Hepatocyte (in vitro differentiated cells): ENCODE measurements at regions not wholly inside any gene's neighbourhood (a gene's known extent, or its start where the extent isn't known, plus 50 kb on each side); places are given as distances from the start of the nearest gene placed in this dataset.

ENCODE experiments used
- DNase-seq: peaks from one replicate; pipeline ENCODE4 v3.0.0-alpha.2; 2016; ENCODE audit warnings: low spot score
- H2AFZ ChIP-seq: fragments of 200-600 bp; sonication (generic); 2 replicates; pipeline ENCODE4 v1.6.0; 2016; ENCODE audit warnings: antibody characterized with exemption, mild to moderate bottlenecking
- H3K27ac ChIP-seq: fragments of 200-600 bp; sonication (generic); 2 replicates; pipeline ENCODE4 v1.5.1; 2016; ENCODE audit warnings: mild to moderate bottlenecking
- H3K27me3 ChIP-seq: fragments of 200-600 bp; sonication (generic); 2 replicates; pipeline ENCODE4 v1.6.1; 2016
- H3K36me3 ChIP-seq: fragments of 200-600 bp; sonication (generic); replicated peaks from 2 replicates; pipeline ENCODE4 v1.5.1; 2016; ENCODE audit warnings: low read depth; ENCODE audit not compliant: insufficient read depth
- H3K4me1 ChIP-seq: fragments of 200-600 bp; sonication (generic); 2 replicates; pipeline ENCODE4 v1.5.1; 2016; ENCODE audit warnings: mild to moderate bottlenecking, moderate library complexity; ENCODE audit not compliant: insufficient read depth
- H3K4me2 ChIP-seq: fragments of 200-600 bp; sonication (generic); 2 replicates; pipeline ENCODE4 v1.6.0; 2016
- H3K4me3 ChIP-seq: fragments of 200-600 bp; sonication (generic); 2 replicates; pipeline ENCODE4 v1.5.1; 2016; ENCODE audit warnings: mild to moderate bottlenecking
- H3K79me2 ChIP-seq: fragments of 200-600 bp; sonication (generic); 2 replicates; pipeline ENCODE4 v1.6.0; 2017; ENCODE audit warnings: mild to moderate bottlenecking
- H3K9me2 ChIP-seq: fragments of 200-600 bp; sonication (generic); replicated peaks from 2 replicates; pipeline ENCODE4 v1.6.0; 2017; ENCODE audit warnings: mild to moderate bottlenecking; ENCODE audit not compliant: insufficient read depth
- H3K9me3 ChIP-seq: fragments of 200-600 bp; sonication (generic); 2 replicates; pipeline ENCODE4 v1.5.1; 2016; ENCODE audit warnings: low read depth, mild to moderate bottlenecking
- H4K20me1 ChIP-seq: fragments of 200-600 bp; sonication (generic); 2 replicates; pipeline ENCODE4 v1.6.0; 2016; ENCODE audit warnings: mild to moderate bottlenecking; ENCODE audit not compliant: insufficient read depth, poor library complexity, severe bottlenecking
- EZH2 ChIP-seq: fragments of 200-600 bp; sonication (generic); IDR thresholded peaks from 2 replicates; pipeline ENCODE4 v1.6.1; 2016; ENCODE audit warnings: antibody characterized with exemption, mild to moderate bottlenecking, borderline replicate concordance
- EZH2phosphoT487 ChIP-seq: fragments of 200-600 bp; sonication (generic); IDR thresholded peaks from one replicate; pipeline ENCODE4 v1.6.1; 2018; ENCODE audit warnings: antibody characterized with exemption, mild to moderate bottlenecking, low read depth, moderate library complexity; ENCODE audit not compliant: unreplicated experiment, severe bottlenecking
- WGBS: methylation state at CpG from one replicate; pipeline ENCODE4 v1.1.6; 2016; ENCODE audit warnings: low lambda C conversion rate; ENCODE audit errors: missing lambda C conversion rate; 5-methylcytosine and 5-hydroxymethylcytosine counted together
- TF ChIP-seq, protein P1 (sequence below): fragments of 200-600 bp; sonication (generic); IDR thresholded peaks from 2 replicates; pipeline ENCODE4 v1.5.1; 2016; ENCODE audit warnings: antibody characterized with exemption, mild to moderate bottlenecking; ENCODE audit not compliant: poor library complexity

DNA sequence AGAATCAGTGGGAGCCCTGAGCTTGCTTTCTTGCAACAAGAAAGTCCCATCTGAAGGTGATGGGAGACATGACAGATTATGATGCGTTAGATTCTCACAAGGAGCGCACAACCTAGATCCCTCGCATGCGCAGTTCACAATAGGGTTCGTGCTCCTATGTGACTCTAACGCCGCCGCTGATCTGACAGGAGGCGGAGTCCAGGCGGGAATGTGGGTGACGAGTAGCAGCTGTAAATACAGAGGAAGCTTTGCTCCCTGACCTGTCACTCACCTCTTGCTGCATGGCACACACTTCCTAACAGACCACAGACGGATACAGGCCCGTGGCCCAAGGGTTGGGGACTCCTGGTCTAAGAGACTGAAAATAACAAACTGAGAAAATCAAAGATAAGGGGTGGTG, 1163.4 kb upstream of the AUTS2 start:
- no peaks in the 10 kb centered on the region for H4K20me1 ChIP-seq
- no peaks in the 10 kb centered on the region for H3K9me3 ChIP-seq
- H3K4me2 ChIP-seq: no peak overlapping the region
- H2AFZ ChIP-seq: no peak overlapping the region
- WGBS: 81% methylated on average over 13 of the region's 13 CpGs
- H3K4me1 ChIP-seq: no peaks in the 10 kb centered on the region
- H3K4me3 ChIP-seq: no peak overlapping the region
- TF ChIP-seq, protein P1, sequence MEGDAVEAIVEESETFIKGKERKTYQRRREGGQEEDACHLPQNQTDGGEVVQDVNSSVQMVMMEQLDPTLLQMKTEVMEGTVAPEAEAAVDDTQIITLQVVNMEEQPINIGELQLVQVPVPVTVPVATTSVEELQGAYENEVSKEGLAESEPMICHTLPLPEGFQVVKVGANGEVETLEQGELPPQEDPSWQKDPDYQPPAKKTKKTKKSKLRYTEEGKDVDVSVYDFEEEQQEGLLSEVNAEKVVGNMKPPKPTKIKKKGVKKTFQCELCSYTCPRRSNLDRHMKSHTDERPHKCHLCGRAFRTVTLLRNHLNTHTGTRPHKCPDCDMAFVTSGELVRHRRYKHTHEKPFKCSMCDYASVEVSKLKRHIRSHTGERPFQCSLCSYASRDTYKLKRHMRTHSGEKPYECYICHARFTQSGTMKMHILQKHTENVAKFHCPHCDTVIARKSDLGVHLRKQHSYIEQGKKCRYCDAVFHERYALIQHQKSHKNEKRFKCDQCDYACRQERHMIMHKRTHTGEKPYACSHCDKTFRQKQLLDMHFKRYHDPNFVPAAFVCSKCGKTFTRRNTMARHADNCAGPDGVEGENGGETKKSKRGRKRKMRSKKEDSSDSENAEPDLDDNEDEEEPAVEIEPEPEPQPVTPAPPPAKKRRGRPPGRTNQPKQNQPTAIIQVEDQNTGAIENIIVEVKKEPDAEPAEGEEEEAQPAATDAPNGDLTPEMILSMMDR: no peak
- no peak for TF ChIP-seq EZH2
- TF ChIP-seq EZH2phosphoT487: no peak
- H3K27me3 ChIP-seq: no peaks in the 10 kb centered on the region
- no peaks in the 10 kb centered on the region for H3K9me2 ChIP-seq
- H3K36me3 ChIP-seq: no peaks in the 10 kb centered on the region
- no peaks in the 10 kb centered on the region for H3K79me2 ChIP-seq
- no peak for DNase-seq
- H3K27ac ChIP-seq: no peak overlapping the region

DNA sequence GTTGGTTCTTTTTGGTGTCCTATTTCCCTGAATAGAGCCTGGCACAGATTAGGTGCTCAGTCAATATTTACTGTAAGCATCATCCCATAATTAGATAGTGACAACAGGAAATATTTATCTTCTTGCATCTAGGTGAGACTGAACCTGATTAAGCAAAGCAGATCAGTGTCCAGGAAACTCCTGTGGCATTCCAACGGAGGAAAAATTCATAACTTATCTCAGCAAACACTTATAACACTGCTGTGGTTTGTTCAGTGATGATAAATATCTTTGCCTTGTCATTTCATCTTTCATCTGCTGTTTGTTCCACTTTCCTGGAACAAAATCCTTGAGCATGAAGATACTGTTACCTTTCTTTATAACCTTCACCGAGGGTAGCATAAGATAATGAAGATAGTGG, 1160.3 kb upstream of the AUTS2 start:
- no peak overlapping the region for H3K4me2 ChIP-seq
- no peak overlapping the region for H3K4me3 ChIP-seq
- no peak for DNase-seq
- H3K9me2 ChIP-seq: no peaks in the 10 kb centered on the region
- H3K9me3 ChIP-seq: no peaks in the 10 kb centered on the region
- H3K27ac ChIP-seq: no peak overlapping the region
- TF ChIP-seq, protein P1: no peak
- no peak for TF ChIP-seq EZH2
- no peak for TF ChIP-seq EZH2phosphoT487
- no peaks in the 10 kb centered on the region for H3K27me3 ChIP-seq
- H4K20me1 ChIP-seq: no peaks in the 10 kb centered on the region
- H3K79me2 ChIP-seq: no peaks in the 10 kb centered on the region
- no peak overlapping the region for H2AFZ ChIP-seq
- H3K4me1 ChIP-seq: no peaks in the 10 kb centered on the region
- WGBS: 43% methylated on average over 2 of the region's 2 CpGs
- H3K36me3 ChIP-seq: no peaks in the 10 kb centered on the region

DNA sequence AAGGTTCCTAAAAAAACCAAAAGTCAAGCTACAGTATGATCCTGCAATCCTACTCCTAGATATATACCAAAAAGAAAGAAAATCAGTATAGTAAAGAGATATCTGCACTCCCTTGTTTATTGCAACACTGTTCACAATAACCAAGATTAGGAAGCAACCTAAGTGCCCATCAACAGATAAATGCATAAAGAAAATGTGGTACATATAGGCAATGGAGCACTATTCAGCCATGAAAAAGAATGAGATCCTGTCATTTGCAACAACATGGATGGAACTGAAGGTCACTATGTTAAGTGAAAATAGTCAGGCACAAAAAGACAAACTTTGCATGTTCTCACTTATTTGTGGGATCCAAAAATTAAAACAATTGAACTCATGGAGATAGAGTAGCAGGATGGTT, 1159.5 kb upstream of the AUTS2 start:
- Histone ChIP-seq H3K4me2 (no peak overlapping the region), H3K79me2 (no peaks in the 10 kb centered on the region), H3K9me3 (no peaks in the 10 kb centered on the region), H3K27ac (no peak overlapping the region), H3K4me1 (no peaks in the 10 kb centered on the region), H3K9me2 (no peaks in the 10 kb centered on the region), H2AFZ (no peak overlapping the region), H4K20me1 (no peaks in the 10 kb centered on the region), H3K27me3 (no peaks in the 10 kb centered on the region), H3K36me3 (no peaks in the 10 kb centered on the region), H3K4me3 (no peak overlapping the region)
- TF ChIP-seq, protein P1: no peak
- no peak for TF ChIP-seq EZH2phosphoT487
- no peak for TF ChIP-seq EZH2
- DNase-seq: no peak

DNA sequence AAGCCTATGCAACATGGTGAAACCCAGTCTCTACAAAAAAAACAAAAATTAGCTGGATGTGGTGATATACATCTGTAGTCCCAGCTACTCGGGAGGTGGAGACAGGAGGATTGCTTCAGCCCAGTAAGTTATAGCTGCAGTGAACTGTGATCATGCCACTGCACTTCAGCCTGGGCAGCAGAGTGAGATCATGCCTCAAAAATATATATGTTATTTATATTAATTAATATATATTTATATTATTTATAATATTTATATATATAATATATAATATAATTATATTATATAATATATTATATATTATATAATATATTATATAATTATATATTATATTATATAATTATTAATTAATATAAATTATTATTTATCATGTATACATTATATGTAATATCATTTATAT, 1158.4 kb upstream of the AUTS2 start:
- Histone ChIP-seq H4K20me1 (no peaks in the 10 kb centered on the region), H3K79me2 (no peaks in the 10 kb centered on the region), H3K9me2 (no peaks in the 10 kb centered on the region), H3K27ac (no peak overlapping the region), H3K27me3 (no peaks in the 10 kb centered on the region), H3K9me3 (no peaks in the 10 kb centered on the region), H3K36me3 (no peaks in the 10 kb centered on the region), H2AFZ (no peak overlapping the region), H3K4me2 (no peak overlapping the region), H3K4me1 (no peaks in the 10 kb centered on the region), H3K4me3 (no peak overlapping the region)
- DNase-seq: no peak
- no peak for TF ChIP-seq EZH2
- no peak for TF ChIP-seq EZH2phosphoT487
- TF ChIP-seq, protein P1: no peak
- 93% methylated on average over 1 of the region's 1 CpG for WGBS
